DND-41 (cell line): ENCODE measurements at regions not wholly inside any gene's neighbourhood (a gene's known extent, or its start where the extent isn't known, plus 50 kb on each side); places are given as distances from the start of the nearest gene placed in this dataset.

Experiments
- ATAC-seq: fragments of 200-7000 bp; cut with Tn5 transposase; 3 replicates; pipeline ENCODE4 v1.9.1; 2021; ENCODE audit warnings: low read depth; ENCODE audit not compliant: insufficient read depth
- DNase-seq: peaks from one replicate; pipeline ENCODE4 v3.0.0-alpha.2; 2020
- H2AFZ ChIP-seq: 2 replicates; pipeline ENCODE4 v1.6.0; 2012; ENCODE audit warnings: low read depth, low read length
- H3K27ac ChIP-seq: 2 replicates; pipeline ENCODE4 v1.5.1; 2012; ENCODE audit warnings: low read length, inconsistent platforms
- H3K27me3 ChIP-seq: fragments of 200-600 bp; sonication (generic); 2 replicates; pipeline ENCODE4 v1.6.0; 2012; ENCODE audit warnings: low read length, mild to moderate bottlenecking, inconsistent platforms; ENCODE audit not compliant: insufficient read depth, poor library complexity
- H3K36me3 ChIP-seq: 2 replicates; pipeline ENCODE4 v1.5.1; 2012; ENCODE audit warnings: low read length, inconsistent platforms; ENCODE audit not compliant: insufficient read depth
- H3K4me1 ChIP-seq: 2 replicates; pipeline ENCODE4 v1.5.1; 2012; ENCODE audit warnings: mild to moderate bottlenecking, low read length; ENCODE audit not compliant: insufficient read depth
- H3K4me2 ChIP-seq: 2 replicates; pipeline ENCODE4 v1.6.0; 2012; ENCODE audit warnings: mild to moderate bottlenecking, moderate library complexity, low read length, inconsistent platforms; ENCODE audit not compliant: insufficient read depth
- H3K4me3 ChIP-seq, 2 experiments: fragments of 200-600 bp in 1 of 2; shearing (Covaris generic) in 1 of 2; 2 replicates each; pipeline ENCODE4 v1.5.1; 2012 to 2016; ENCODE audit warnings: inconsistent platforms in 2 of 2, low read length in 2 of 2, mild to moderate bottlenecking in 2 of 2, low read depth in 1 of 2, moderate library complexity in 1 of 2
- H3K79me2 ChIP-seq: 2 replicates; pipeline ENCODE4 v1.6.0; 2012; ENCODE audit warnings: low read length, inconsistent platforms; ENCODE audit not compliant: insufficient read depth
- H3K9ac ChIP-seq: 2 replicates; pipeline ENCODE4 v1.6.0; 2012; ENCODE audit warnings: low read depth, mild to moderate bottlenecking, inconsistent platforms, low read length, moderate library complexity
- H3K9me3 ChIP-seq: 2 replicates; pipeline ENCODE4 v1.5.1; 2012; ENCODE audit warnings: low read length, moderate library complexity, mild to moderate bottlenecking, inconsistent platforms; ENCODE audit not compliant: insufficient read depth, severe bottlenecking
- H4K20me1 ChIP-seq: 2 replicates; pipeline ENCODE4 v1.6.0; 2012; ENCODE audit warnings: low read length; ENCODE audit not compliant: insufficient read depth
- EZH2 ChIP-seq: IDR thresholded peaks from 3 replicates; pipeline ENCODE4 v1.6.1; 2012; ENCODE audit warnings: borderline replicate concordance, low read depth, mild to moderate bottlenecking, moderate library complexity, low read length, inconsistent platforms; ENCODE audit not compliant: severe bottlenecking
- TF ChIP-seq, protein P1 (sequence below): IDR thresholded peaks from 2 replicates; pipeline ENCODE4 v1.5.1; 2012; ENCODE audit warnings: borderline replicate concordance, low read length, moderate library complexity, mild to moderate bottlenecking; ENCODE audit not compliant: poor library complexity, severe bottlenecking; ENCODE audit errors: extremely low read depth

GRCh38 chr12:115570069-115570777 is 707.3 kb downstream of the MED13L start:
- H3K27me3 ChIP-seq, result peaks cover 4% of the 10 kb centered on the region
- no peaks in the 10 kb centered on the region for H3K79me2 ChIP-seq
- H2AFZ ChIP-seq, result no peak overlapping the region
- H3K9ac ChIP-seq, result no peak overlapping the region
- DNase-seq (no peak), ATAC-seq (no peak)
- no peak overlapping the region for H3K27ac ChIP-seq
- TF ChIP-seq, protein P1, sequence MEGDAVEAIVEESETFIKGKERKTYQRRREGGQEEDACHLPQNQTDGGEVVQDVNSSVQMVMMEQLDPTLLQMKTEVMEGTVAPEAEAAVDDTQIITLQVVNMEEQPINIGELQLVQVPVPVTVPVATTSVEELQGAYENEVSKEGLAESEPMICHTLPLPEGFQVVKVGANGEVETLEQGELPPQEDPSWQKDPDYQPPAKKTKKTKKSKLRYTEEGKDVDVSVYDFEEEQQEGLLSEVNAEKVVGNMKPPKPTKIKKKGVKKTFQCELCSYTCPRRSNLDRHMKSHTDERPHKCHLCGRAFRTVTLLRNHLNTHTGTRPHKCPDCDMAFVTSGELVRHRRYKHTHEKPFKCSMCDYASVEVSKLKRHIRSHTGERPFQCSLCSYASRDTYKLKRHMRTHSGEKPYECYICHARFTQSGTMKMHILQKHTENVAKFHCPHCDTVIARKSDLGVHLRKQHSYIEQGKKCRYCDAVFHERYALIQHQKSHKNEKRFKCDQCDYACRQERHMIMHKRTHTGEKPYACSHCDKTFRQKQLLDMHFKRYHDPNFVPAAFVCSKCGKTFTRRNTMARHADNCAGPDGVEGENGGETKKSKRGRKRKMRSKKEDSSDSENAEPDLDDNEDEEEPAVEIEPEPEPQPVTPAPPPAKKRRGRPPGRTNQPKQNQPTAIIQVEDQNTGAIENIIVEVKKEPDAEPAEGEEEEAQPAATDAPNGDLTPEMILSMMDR, result no peak
- TF ChIP-seq EZH2, result no peak
- H3K36me3 ChIP-seq, result no peaks in the 10 kb centered on the region
- no peaks in the 10 kb centered on the region for H3K4me1 ChIP-seq
- no peaks in the 10 kb centered on the region for H3K9me3 ChIP-seq
- no peak overlapping the region for H3K4me3 ChIP-seq
- H4K20me1 ChIP-seq, result no peaks in the 10 kb centered on the region
- H3K4me2 ChIP-seq, result no peak overlapping the region

DNA sequence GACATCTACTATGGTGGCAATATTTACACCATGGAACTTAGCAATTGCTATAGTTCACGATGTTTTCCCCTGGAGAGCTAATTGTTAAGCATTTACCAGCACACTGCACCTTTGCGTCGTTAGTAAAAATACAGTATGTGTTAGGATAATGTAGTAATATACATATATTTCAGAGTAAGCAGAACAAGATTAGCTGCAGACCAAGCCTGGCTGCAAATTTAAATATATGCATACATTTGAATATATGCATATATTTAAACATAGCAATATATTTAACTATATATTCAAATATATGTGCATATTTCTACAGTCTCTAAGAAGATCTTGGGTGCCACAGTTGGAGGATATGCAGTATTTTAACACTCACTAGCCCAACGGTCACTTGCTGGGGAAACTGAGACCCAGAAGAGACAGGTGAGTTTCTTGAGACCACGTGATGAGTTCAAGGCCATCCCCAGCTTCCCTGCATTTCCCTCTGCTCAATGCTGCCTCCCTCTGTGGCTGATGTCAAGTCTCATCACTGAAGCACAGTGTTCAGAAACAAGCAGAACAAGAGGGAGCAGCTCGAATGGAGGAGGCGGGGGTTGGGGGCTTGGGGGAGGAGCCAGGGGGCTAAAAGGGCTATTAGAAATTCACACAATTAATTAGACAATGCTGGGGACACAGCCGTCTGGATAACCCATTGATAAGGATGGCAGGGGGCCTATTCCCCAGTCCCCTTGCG is 708.0 kb downstream of the MED13L start:
- Histone ChIP-seq H4K20me1 (no peaks in the 10 kb centered on the region), H3K79me2 (no peaks in the 10 kb centered on the region), H3K4me1 (no peaks in the 10 kb centered on the region), H3K4me3 (no peak overlapping the region), H3K27ac (no peak overlapping the region), H3K4me2 (no peak overlapping the region), H3K9me3 (no peaks in the 10 kb centered on the region), H3K36me3 (no peaks in the 10 kb centered on the region), H3K9ac (no peak overlapping the region), H2AFZ (no peak overlapping the region), H3K27me3 (peaks cover 4% of the 10 kb centered on the region)
- no peak for DNase-seq
- ATAC-seq, result no peak
- TF ChIP-seq, protein P1, result no peak
- TF ChIP-seq EZH2, result no peak

GRCh38 chr12:115558281-115558680 is 719.2 kb downstream of the MED13L start:
- TF ChIP-seq, protein P1, result no peak
- no peak for TF ChIP-seq EZH2
- Histone ChIP-seq H3K27me3 (peaks cover under 1% of the 10 kb centered on the region), H3K27ac (no peak overlapping the region), H3K4me2 (no peak overlapping the region), H3K9ac (no peak overlapping the region), H3K4me1 (no peaks in the 10 kb centered on the region), H2AFZ (no peak overlapping the region), H4K20me1 (no peaks in the 10 kb centered on the region), H3K79me2 (no peaks in the 10 kb centered on the region), H3K4me3 (no peak overlapping the region), H3K36me3 (no peaks in the 10 kb centered on the region), H3K9me3 (no peaks in the 10 kb centered on the region)
- ATAC-seq, result no peak
- no peak for DNase-seq
